ENCODE measurements at regions not wholly inside any gene's neighbourhood (a gene's known extent, or its start where the extent isn't known, plus 50 kb on each side); places are given as distances from the start of the nearest gene placed in this dataset.

- no peak overlapping the region for H3K4me2 ChIP-seq (ENCODE audit: control insufficient read depth, extremely low read depth, insufficient read depth, low read depth, low read length)
- H3K27me3 ChIP-seq (ENCODE audit: control insufficient read depth, extremely low read depth, insufficient read depth, low read length): no peaks in the 10 kb centered on the region
- no peak overlapping the region for H3K9ac ChIP-seq (ENCODE audit: control insufficient read depth, extremely low read depth, insufficient read depth, low read length)
- no peak overlapping the region for H3K27ac ChIP-seq (ENCODE audit: control insufficient read depth, insufficient read depth, low read length)
- FAIRE-seq (no peak), DNase-seq (ENCODE audit: low read depth, low spot score) (no peak)
- no peaks in the 10 kb centered on the region for H3K36me3 ChIP-seq (ENCODE audit: control insufficient read depth in 2 of 2, extremely low read depth in 1 of 2, insufficient read depth in 2 of 2, low read length in 2 of 2)
- TF ChIP-seq EZH2 (IDR thresholded peaks at IDR 0.05; ENCODE audit: low read length): no peak
- TF ChIP-seq CTCF (optimal IDR thresholded peaks at IDR 0.05 in 1 of 3, IDR thresholded peaks at IDR 0.05 in 1 of 3, conservative IDR thresholded peaks at IDR 0.05 in 1 of 3; ENCODE audit: extremely low read depth in 1 of 3, insufficient read depth in 2 of 3, low read length in 3 of 3): no peak
- H3K9me3 ChIP-seq (ENCODE audit: control insufficient read depth, low read depth, low read length): no peaks in the 10 kb centered on the region
- no peaks in the 10 kb centered on the region for H3K4me1 ChIP-seq (ENCODE audit: control insufficient read depth, extremely low read depth, insufficient read depth, low read length)
- no peaks in the 10 kb centered on the region for H4K20me1 ChIP-seq (ENCODE audit: control insufficient read depth, extremely low read depth, insufficient read depth, low read length)
- dilution Hi-C loops (cut with MboI; ENCODE audit: extremely low pct_ligation_motif_present, low sequenced_read_pairs): no loop called here
- no peak overlapping the region for H3K4me3 ChIP-seq (ENCODE audit: control insufficient read depth in 2 of 3, extremely low read depth in 1 of 3, insufficient read depth in 2 of 3, low read depth in 1 of 3, low read length in 3 of 3)
- H3K9me1 ChIP-seq (ENCODE audit: control insufficient read depth, extremely low read depth, insufficient read depth, low read length): no peaks in the 10 kb centered on the region
- no peak overlapping the region for H2AFZ ChIP-seq (ENCODE audit: control insufficient read depth, low read length)
- no peaks in the 10 kb centered on the region for H3K79me2 ChIP-seq (ENCODE audit: control insufficient read depth, insufficient read depth, low read length)
Observed at GRCh38 chrX:55357236-55357635, 92.5 kb upstream of the PAGE3 start.

- DNase-seq (ENCODE audit: low read depth, low spot score) (no peak), FAIRE-seq (no peak)
- H3K79me2 ChIP-seq (ENCODE audit: control insufficient read depth, insufficient read depth, low read length): no peaks in the 10 kb centered on the region
- H3K4me3 ChIP-seq (ENCODE audit: control insufficient read depth in 2 of 3, extremely low read depth in 1 of 3, insufficient read depth in 2 of 3, low read depth in 1 of 3, low read length in 3 of 3): no peak overlapping the region
- H3K9me1 ChIP-seq (ENCODE audit: control insufficient read depth, extremely low read depth, insufficient read depth, low read length): no peaks in the 10 kb centered on the region
- H3K36me3 ChIP-seq (ENCODE audit: control insufficient read depth in 2 of 2, extremely low read depth in 1 of 2, insufficient read depth in 2 of 2, low read length in 2 of 2): no peaks in the 10 kb centered on the region
- dilution Hi-C loops (cut with MboI; ENCODE audit: extremely low pct_ligation_motif_present, low sequenced_read_pairs): no loop called here
- no peak overlapping the region for H3K9ac ChIP-seq (ENCODE audit: control insufficient read depth, extremely low read depth, insufficient read depth, low read length)
- no peaks in the 10 kb centered on the region for H3K4me1 ChIP-seq (ENCODE audit: control insufficient read depth, extremely low read depth, insufficient read depth, low read length)
- H2AFZ ChIP-seq (ENCODE audit: control insufficient read depth, low read length): no peak overlapping the region
- H4K20me1 ChIP-seq (ENCODE audit: control insufficient read depth, extremely low read depth, insufficient read depth, low read length): no peaks in the 10 kb centered on the region
- H3K27ac ChIP-seq (ENCODE audit: control insufficient read depth, insufficient read depth, low read length): no peak overlapping the region
- H3K4me2 ChIP-seq (ENCODE audit: control insufficient read depth, extremely low read depth, insufficient read depth, low read depth, low read length): no peak overlapping the region
- no peaks in the 10 kb centered on the region for H3K9me3 ChIP-seq (ENCODE audit: control insufficient read depth, low read depth, low read length)
- TF ChIP-seq EZH2 (IDR thresholded peaks at IDR 0.05; ENCODE audit: low read length) (no peak), CTCF (optimal IDR thresholded peaks at IDR 0.05 in 1 of 3, IDR thresholded peaks at IDR 0.05 in 1 of 3, conservative IDR thresholded peaks at IDR 0.05 in 1 of 3; ENCODE audit: extremely low read depth in 1 of 3, insufficient read depth in 2 of 3, low read length in 3 of 3) (no peak)
- H3K27me3 ChIP-seq (ENCODE audit: control insufficient read depth, extremely low read depth, insufficient read depth, low read length): no peaks in the 10 kb centered on the region
Observed at GRCh38 chrX:55379396-55379795, 72.5 kb upstream of the MAGEH1 start.
